Tibial nerve (tissue), 4 donors: ENCODE measurements at regions not wholly inside any gene's neighbourhood (a gene's known extent, or its start where the extent isn't known, plus 50 kb on each side); places are given as distances from the start of the nearest gene placed in this dataset.

Source experiments
- EP300 ChIP-seq, 2 donors: sonication (generic); formaldehyde crosslinking; IDR thresholded peaks; one replicate each; pipeline ENCODE4 v1.6.1; 2017; ENCODE audit warnings: antibody characterized with exemption in 2 of 2, mild to moderate bottlenecking in 1 of 2
- POLR2A ChIP-seq, 2 donors: fragments of 450-650 bp; IDR thresholded peaks; one replicate each; pipeline ENCODE4 v1.6.1; 2017; ENCODE audit warnings: antibody characterized with exemption in 2 of 2, mild to moderate bottlenecking in 2 of 2, moderate library complexity in 2 of 2
- TF ChIP-seq, protein P1 (sequence below), 5 experiments: fragments of 200-600 bp in 3 of 5; fragments of 450-650 bp in 2 of 5; sonication (generic) in 3 of 5; IDR thresholded peaks; one replicate each; pipeline ENCODE4 v1.5.1; 2016 to 2019; ENCODE audit warnings: antibody characterized with exemption in 5 of 5, mild to moderate bottlenecking in 3 of 5, moderate library complexity in 2 of 5

DNA sequence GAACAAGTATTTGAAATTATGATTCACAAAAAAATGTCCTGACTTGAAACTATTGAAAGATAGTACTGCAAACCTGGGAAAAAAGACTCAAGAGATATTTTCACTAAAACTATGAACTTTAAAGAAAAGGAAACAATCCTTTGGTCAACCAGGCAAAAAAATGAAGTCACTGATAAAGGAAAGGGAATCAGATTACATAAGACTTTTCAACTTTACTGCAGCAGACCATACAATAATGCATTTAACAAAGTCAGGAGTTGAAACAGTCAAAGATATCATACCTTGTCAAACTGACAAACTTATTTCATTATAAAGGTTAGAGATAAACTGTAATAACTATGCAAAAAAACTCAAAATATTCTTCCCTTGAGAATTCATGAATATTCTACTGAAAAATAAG lies 361.6 kb downstream of the DLEU7 start:
- TF ChIP-seq POLR2A (IDR thresholded peaks at IDR 0.05) (no peak), EP300 (IDR thresholded peaks at IDR 0.05) (no peak)
- TF ChIP-seq, protein P1, sequence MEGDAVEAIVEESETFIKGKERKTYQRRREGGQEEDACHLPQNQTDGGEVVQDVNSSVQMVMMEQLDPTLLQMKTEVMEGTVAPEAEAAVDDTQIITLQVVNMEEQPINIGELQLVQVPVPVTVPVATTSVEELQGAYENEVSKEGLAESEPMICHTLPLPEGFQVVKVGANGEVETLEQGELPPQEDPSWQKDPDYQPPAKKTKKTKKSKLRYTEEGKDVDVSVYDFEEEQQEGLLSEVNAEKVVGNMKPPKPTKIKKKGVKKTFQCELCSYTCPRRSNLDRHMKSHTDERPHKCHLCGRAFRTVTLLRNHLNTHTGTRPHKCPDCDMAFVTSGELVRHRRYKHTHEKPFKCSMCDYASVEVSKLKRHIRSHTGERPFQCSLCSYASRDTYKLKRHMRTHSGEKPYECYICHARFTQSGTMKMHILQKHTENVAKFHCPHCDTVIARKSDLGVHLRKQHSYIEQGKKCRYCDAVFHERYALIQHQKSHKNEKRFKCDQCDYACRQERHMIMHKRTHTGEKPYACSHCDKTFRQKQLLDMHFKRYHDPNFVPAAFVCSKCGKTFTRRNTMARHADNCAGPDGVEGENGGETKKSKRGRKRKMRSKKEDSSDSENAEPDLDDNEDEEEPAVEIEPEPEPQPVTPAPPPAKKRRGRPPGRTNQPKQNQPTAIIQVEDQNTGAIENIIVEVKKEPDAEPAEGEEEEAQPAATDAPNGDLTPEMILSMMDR (IDR thresholded peaks at IDR 0.05) = no peak
